K562 (cell line): ENCODE measurements at regions not wholly inside any gene's neighbourhood (a gene's known extent, or its start where the extent isn't known, plus 50 kb on each side); places are given as distances from the start of the nearest gene placed in this dataset.

Source experiments
- ATAC-seq: fragments of 200-7000 bp; cut with Tn5 transposase; 3 replicates; pipeline ENCODE4 v1.9.1; 2020; ENCODE audit warnings: moderate library complexity
- BruUV-seq: library from RNA; stranded (reverse); fragments of 400-500 nt; replicated peaks from 2 replicates; lab custom pipeline; 2021; lab: Mats Ljungman, UMichigan
- CTCF ChIA-PET: fragments of 300-600 bp; formaldehyde crosslinking; extraction: SDS; loops from one replicate; lab custom pipeline; 2021; ENCODE audit warnings: low intra/inter-chr PET ratio; lab: Yijun Ruan, JAX
- POLR2A ChIA-PET: fragments of 300-600, 350-650 bp; sonication (Branson Sonifier 250); formaldehyde crosslinking; extraction: SDS; loops from one replicate; lab custom pipeline; 2021; ENCODE audit warnings: antibody characterized with exemption, inconsistent platforms; lab: Yijun Ruan, JAX
- DNase-seq, 4 experiments: peaks; one replicate each; pipeline versions ENCODE4 v3.0.0 to v3.0.0-alpha.2; 2011 to 2018; ENCODE audit warnings: low spot score in 3 of 4, mixed read lengths in 3 of 4; ENCODE audit errors: extremely low read depth in 1 of 4
- FAIRE-seq: peaks from 2 replicates; lab custom pipeline; 2011; peaks lifted over from hg19 to GRCh38; lab: Jason Lieb, UNC
- H2AFZ ChIP-seq: 2 replicates; pipeline ENCODE4 v1.6.0; 2011; ENCODE audit warnings: low read depth, low read length, control low read depth, inconsistent platforms
- H3K27ac ChIP-seq: fragments of 200-600 bp; 3 replicates; pipeline ENCODE4 v1.8.0; 2011; ENCODE audit warnings: low read depth, mild to moderate bottlenecking, control low read depth, inconsistent platforms, low read length, moderate library complexity, mixed read lengths; ENCODE audit errors: extremely low read depth
- H3K27me3 ChIP-seq, 2 experiments: fragments of 300-600 bp in 1 of 2; 2 replicates in 1 of 2; 3 replicates in 1 of 2; pipeline versions ENCODE4 v1.6.0 to v1.8.0; 2011; ENCODE audit warnings: inconsistent platforms in 2 of 2, low read length in 2 of 2, mild to moderate bottlenecking in 1 of 2, mixed read lengths in 1 of 2, moderate library complexity in 1 of 2; ENCODE audit not compliant: control insufficient read depth in 2 of 2, insufficient read depth in 2 of 2
- H3K36me3 ChIP-seq: fragments of 300-600 bp; 3 replicates; pipeline ENCODE4 v1.8.0; 2011; ENCODE audit warnings: mild to moderate bottlenecking, low read length, inconsistent platforms; ENCODE audit not compliant: control insufficient read depth, insufficient read depth
- H3K4me1 ChIP-seq, 2 experiments: fragments of 200-600 bp in 1 of 2; replicated peaks in 1 of 2; 2 replicates in 1 of 2; 3 replicates in 1 of 2; pipeline versions ENCODE4 v1.5.1 to v1.8.0; 2011; ENCODE audit warnings: inconsistent platforms in 2 of 2, low read length in 2 of 2, mild to moderate bottlenecking in 1 of 2, mixed read lengths in 1 of 2, moderate library complexity in 1 of 2; ENCODE audit not compliant: control insufficient read depth in 2 of 2, insufficient read depth in 2 of 2
- H3K4me2 ChIP-seq: 2 replicates; pipeline ENCODE4 v1.6.1; 2011; ENCODE audit warnings: low read length, control low read depth, inconsistent platforms, mixed read lengths; ENCODE audit not compliant: insufficient read depth
- H3K4me3 ChIP-seq: fragments of 200-600 bp; sonication (generic), shearing (Covaris generic); 2 replicates; pipeline ENCODE4 v1.5.1; 2016; ENCODE audit warnings: control low read depth, inconsistent platforms
- H3K79me2 ChIP-seq: fragments of 200-600 bp; 3 replicates; pipeline ENCODE4 v1.8.0; 2011; ENCODE audit warnings: low read length, inconsistent platforms; ENCODE audit not compliant: control insufficient read depth, insufficient read depth
- H3K9ac ChIP-seq, 2 experiments: 2 replicates each; pipeline versions ENCODE4 v1.6.0 to v1.6.1; 2011; ENCODE audit warnings: low read depth in 2 of 2, low read length in 2 of 2, control low read depth in 1 of 2, inconsistent platforms in 1 of 2, mild to moderate bottlenecking in 1 of 2, mixed read lengths in 1 of 2; ENCODE audit not compliant: insufficient read depth in 1 of 2
- H3K9me1 ChIP-seq: one replicate; pipeline ENCODE4 v1.6.0; 2011; ENCODE audit warnings: inconsistent platforms, mild to moderate bottlenecking, low read length, moderate library complexity; ENCODE audit not compliant: control insufficient read depth, insufficient read depth
- H3K9me3 ChIP-seq: replicated peaks from 2 replicates; pipeline ENCODE4 v1.5.1; 2011; ENCODE audit warnings: low read depth, low read length, inconsistent platforms; ENCODE audit not compliant: control insufficient read depth, insufficient read depth
- H4K20me1 ChIP-seq: replicated peaks from 2 replicates; pipeline ENCODE4 v1.6.1; 2011; ENCODE audit warnings: low read length, inconsistent platforms, mixed read lengths; ENCODE audit not compliant: control insufficient read depth, insufficient read depth
- ADNP ChIP-seq: fragments of 200-800 bp; sonication (Bioruptor generic); IDR thresholded peaks from 2 replicates; pipeline ENCODE4 v1.6.1; 2016; ENCODE audit warnings: missing genetic modification characterization, missing compliant biosample characterization
- CBX5 ChIP-seq: IDR thresholded peaks from 2 replicates; pipeline ENCODE4 v1.6.1; 2014; ENCODE audit warnings: low read depth, borderline replicate concordance
- CLOCK ChIP-seq: fragments of 250-450 bp; sonication (Bioruptor Pico); IDR thresholded peaks from 2 replicates; pipeline ENCODE4 v1.4.0; 2020; ENCODE audit warnings: mild to moderate bottlenecking, moderate library complexity, borderline replicate concordance
- GABPB2 ChIP-seq: fragments of 250-450 bp; sonication (Bioruptor Pico); conservative IDR thresholded peaks from 2 replicates; pipeline ENCODE4 v1.5.1; 2021; ENCODE audit warnings: mild to moderate bottlenecking
- HES1 ChIP-seq: fragments of 450-650 bp; IDR thresholded peaks from 2 replicates; pipeline ENCODE4 v1.6.1; 2016; ENCODE audit warnings: low read depth, mild to moderate bottlenecking, moderate library complexity
- POLR2H ChIP-seq: IDR thresholded peaks from 2 replicates; pipeline ENCODE4 v1.6.1; 2016; ENCODE audit warnings: missing genetic modification characterization, low read depth, mild to moderate bottlenecking, control low read depth, missing compliant biosample characterization, moderate library complexity
- RHOXF2B ChIP-seq: fragments of 250-450 bp; sonication (Bioruptor Pico); conservative IDR thresholded peaks from 2 replicates; pipeline ENCODE4 v1.5.1; 2021
- ZBTB7A ChIP-seq: IDR thresholded peaks from 2 replicates; pipeline ENCODE4 v1.6.1; 2011; ENCODE audit warnings: low read depth, mild to moderate bottlenecking, low read length, moderate library complexity, borderline replicate concordance; ENCODE audit not compliant: control insufficient read depth
- ZNF3 ChIP-seq: fragments of 250-450 bp; sonication (Bioruptor Pico); IDR thresholded peaks from 2 replicates; pipeline ENCODE4 v1.5.0; 2021; ENCODE audit warnings: mild to moderate bottlenecking, moderate library complexity
- WGBS: fragments of 100-300 bp; shearing (Covaris generic); methylation state at CpG from one replicate; pipeline ENCODE4 v1.1.6; 2016; ENCODE audit warnings: low coverage, mixed read lengths; ENCODE audit not compliant: insufficient coverage; ENCODE audit errors: missing lambda C conversion rate; 5-methylcytosine and 5-hydroxymethylcytosine counted together
- in situ Hi-C: fragments of 300-500 bp; cut with MboI; formaldehyde crosslinking; loops from 4 replicates; pipeline ENCODE4 v1.15.0; 2018; ENCODE audit warnings: inconsistent platforms, mixed read lengths
- intact Hi-C: fragments of 100-400 bp; cut with micrococcal nuclease; formaldehyde crosslinking; loops from 2 replicates; pipeline ENCODE4 v1.14.2; 2022
- TF ChIP-seq, protein P1 (sequence below): fragments of 450-650 bp; conservative IDR thresholded peaks from 2 replicates; pipeline ENCODE4 v1.6.1; 2016; ENCODE audit warnings: missing genetic modification characterization, low read depth, mild to moderate bottlenecking, missing compliant biosample characterization, moderate library complexity
- TF ChIP-seq, protein P2 (sequence below): fragments of 250-450 bp; sonication (Bioruptor Pico); IDR thresholded peaks from 2 replicates; pipeline ENCODE4 v1.4.0; 2020; ENCODE audit warnings: mild to moderate bottlenecking
- TF ChIP-seq, protein P3 (sequence below): sonication (generic); formaldehyde crosslinking; IDR thresholded peaks from 2 replicates; pipeline ENCODE4 v1.8.1; 2023; ENCODE audit warnings: mild to moderate bottlenecking, missing genetic modification reagents, moderate library complexity

DNA sequence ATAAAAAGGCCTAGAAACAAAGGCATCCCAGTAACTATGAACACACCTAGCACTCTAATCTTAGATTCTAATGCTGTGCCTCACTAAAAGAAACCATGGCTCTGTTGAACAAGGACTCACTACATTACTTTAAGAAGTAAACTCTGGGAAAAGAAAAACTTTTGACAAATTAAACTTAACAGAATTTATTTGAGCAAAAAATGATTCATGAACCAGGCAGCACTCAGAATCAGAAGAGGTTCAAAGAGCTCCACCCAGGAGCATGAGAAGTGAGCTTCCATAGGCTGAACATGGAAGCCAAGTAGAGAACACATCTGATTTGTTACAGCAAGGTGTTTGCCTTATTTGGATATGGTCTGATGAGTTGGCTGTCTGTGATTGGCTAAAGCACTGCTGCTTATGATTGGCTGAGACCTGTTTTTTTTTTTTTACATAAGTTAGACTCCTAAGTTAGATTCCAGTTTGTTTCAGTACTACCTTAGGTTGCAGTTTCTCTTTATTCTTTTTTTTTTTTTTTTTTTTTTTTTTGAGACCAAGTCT lies 343.6 kb upstream of the SASH1 start (continued):
- TF ChIP-seq CBX5 (no peak), CLOCK (CRISPR knock-in tag) (no peak)
- TF ChIP-seq, all 486 proteins: peak for 2

DNA sequence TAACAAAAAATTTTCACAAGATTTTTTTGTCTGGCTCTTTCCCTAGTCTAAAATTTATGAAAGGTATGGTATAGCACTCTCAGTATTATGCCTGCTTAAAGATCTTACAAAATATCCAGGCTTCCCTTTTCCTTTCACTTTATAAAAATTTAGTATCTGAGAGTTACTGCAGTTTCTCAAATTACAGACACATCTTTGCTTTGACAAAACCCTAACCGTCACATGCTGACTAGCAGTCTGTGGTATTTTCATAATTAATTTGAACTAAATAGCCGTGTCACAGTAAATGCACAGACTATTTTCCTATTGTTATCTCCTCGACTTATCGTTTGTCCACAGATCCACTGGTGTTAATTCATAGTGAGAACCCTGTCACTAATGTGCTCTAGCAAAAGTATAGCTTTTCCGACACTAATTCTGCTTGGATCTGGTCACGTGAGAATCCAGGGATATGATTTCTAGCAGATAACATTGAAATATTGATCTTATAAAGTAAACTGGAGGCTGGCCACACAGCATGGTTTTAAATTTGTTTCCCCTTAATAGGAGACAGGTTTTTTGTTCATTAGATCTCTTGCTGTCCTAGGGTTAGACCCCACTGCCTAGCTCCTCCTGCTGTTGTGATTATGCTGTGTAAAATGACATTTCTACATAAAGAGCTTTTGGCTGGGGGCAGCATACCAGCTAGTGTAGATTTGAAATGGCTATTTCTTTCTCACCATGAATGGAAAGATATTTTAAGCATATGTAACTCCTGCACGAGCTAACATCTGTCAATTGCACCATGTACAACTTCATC lies 340.6 kb upstream of the SASH1 start:
- Histone ChIP-seq H3K9ac (no peak overlapping the region), H3K27ac (no peak overlapping the region), H2AFZ (no peak overlapping the region), H3K9me3 (no peaks in the 10 kb centered on the region; the same call in 1 of the 2 replicates), H3K4me1 (no peaks in the 10 kb centered on the region), H3K36me3 (no peaks in the 10 kb centered on the region), H3K79me2 (no peaks in the 10 kb centered on the region), H4K20me1 (no peaks in the 10 kb centered on the region), H3K4me3 (no peak overlapping the region), H3K9me1 (no peaks in the 10 kb centered on the region), H3K27me3 (no peaks in the 10 kb centered on the region), H3K4me2 (no peak overlapping the region)
- ChIA-PET CTCF (no interaction called here), POLR2A (interaction anchor here (1.0 kb wide), 1 partner anchor 28 kb away, joined by 3 read pairs; no protein-coding TSS in a partner anchor)
- ATAC-seq: no peak
- no TSS peak for BruUV-seq
- DNase-seq: no peak
- WGBS: 26% methylated on average over 7 of the region's 7 CpGs
- no peak for FAIRE-seq
- intact Hi-C loops: no loop called here
- in situ Hi-C loops: no loop called here
- TF ChIP-seq, protein P1, sequence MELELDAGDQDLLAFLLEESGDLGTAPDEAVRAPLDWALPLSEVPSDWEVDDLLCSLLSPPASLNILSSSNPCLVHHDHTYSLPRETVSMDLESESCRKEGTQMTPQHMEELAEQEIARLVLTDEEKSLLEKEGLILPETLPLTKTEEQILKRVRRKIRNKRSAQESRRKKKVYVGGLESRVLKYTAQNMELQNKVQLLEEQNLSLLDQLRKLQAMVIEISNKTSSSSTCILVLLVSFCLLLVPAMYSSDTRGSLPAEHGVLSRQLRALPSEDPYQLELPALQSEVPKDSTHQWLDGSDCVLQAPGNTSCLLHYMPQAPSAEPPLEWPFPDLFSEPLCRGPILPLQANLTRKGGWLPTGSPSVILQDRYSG (tag): no peak
- TF ChIP-seq GABPB2 (CRISPR knock-in tag) (no peak), ZNF3 (CRISPR knock-in tag) (no peak), ADNP (no peak), RHOXF2B (no peak), HES1 (no peak), POLR2H (tag) (no peak), ZBTB7A (no peak)
- TF ChIP-seq, protein P2, sequence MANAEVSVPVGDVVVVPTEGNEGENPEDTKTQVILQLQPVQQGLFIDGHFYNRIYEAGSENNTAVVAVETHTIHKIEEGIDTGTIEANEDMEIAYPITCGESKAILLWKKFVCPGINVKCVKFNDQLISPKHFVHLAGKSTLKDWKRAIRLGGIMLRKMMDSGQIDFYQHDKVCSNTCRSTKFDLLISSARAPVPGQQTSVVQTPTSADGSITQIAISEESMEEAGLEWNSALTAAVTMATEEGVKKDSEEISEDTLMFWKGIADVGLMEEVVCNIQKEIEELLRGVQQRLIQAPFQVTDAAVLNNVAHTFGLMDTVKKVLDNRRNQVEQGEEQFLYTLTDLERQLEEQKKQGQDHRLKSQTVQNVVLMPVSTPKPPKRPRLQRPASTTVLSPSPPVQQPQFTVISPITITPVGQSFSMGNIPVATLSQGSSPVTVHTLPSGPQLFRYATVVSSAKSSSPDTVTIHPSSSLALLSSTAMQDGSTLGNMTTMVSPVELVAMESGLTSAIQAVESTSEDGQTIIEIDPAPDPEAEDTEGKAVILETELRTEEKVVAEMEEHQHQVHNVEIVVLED: no peak
- TF ChIP-seq, protein P3, sequence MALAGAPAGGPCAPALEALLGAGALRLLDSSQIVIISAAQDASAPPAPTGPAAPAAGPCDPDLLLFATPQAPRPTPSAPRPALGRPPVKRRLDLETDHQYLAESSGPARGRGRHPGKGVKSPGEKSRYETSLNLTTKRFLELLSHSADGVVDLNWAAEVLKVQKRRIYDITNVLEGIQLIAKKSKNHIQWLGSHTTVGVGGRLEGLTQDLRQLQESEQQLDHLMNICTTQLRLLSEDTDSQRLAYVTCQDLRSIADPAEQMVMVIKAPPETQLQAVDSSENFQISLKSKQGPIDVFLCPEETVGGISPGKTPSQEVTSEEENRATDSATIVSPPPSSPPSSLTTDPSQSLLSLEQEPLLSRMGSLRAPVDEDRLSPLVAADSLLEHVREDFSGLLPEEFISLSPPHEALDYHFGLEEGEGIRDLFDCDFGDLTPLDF (CRISPR knock-in tag): no peak
